B cell (primary cell): ENCODE measurements at regions not wholly inside any gene's neighbourhood (a gene's known extent, or its start where the extent isn't known, plus 50 kb on each side); places are given as distances from the start of the nearest gene placed in this dataset.

Experiments used
- ATAC-seq: fragments of 200-7000 bp; cut with Tn5 transposase; one replicate; pipeline ENCODE4 v1.10.0; 2021; ENCODE audit warnings: low read depth, mild to moderate bottlenecking, moderate number of reproducible peaks, moderate library complexity
- CTCF ChIA-PET: fragments of 350-600 bp; sonication (Branson Sonifier 250); formaldehyde crosslinking; loops from one replicate; lab custom pipeline; 2021; ENCODE audit warnings: antibody characterized with exemption, inconsistent platforms; lab: Charles Lee
- POLR2A ChIA-PET: fragments of 350-600 bp; sonication (Branson Sonifier 250); formaldehyde crosslinking; loops from one replicate; lab custom pipeline; 2021; ENCODE audit warnings: antibody characterized with exemption; lab: Charles Lee
- DNase-seq: peaks from one replicate; pipeline ENCODE4 v3.0.0; 2013
- H2AFZ ChIP-seq: 2 replicates; pipeline ENCODE4 v1.6.1; 2012; ENCODE audit warnings: mild to moderate bottlenecking, low read depth, low read length; ENCODE audit not compliant: insufficient read depth, poor library complexity, severe bottlenecking
- H3K27ac ChIP-seq, 2 donors: 1 replicate in 1 of 2; 2 replicates in 1 of 2; pipeline ENCODE4 v1.5.1; 2012 to 2013; ENCODE audit warnings: low read length in 2 of 2, mild to moderate bottlenecking in 2 of 2, moderate library complexity in 1 of 2
- H3K27me3 ChIP-seq, 4 experiments: fragments of 200-600 bp in 1 of 4; sonication (generic) in 1 of 4; replicated peaks in 1 of 4; 1 replicate in 2 of 4; 2 replicates in 2 of 4; pipeline versions ENCODE4 v1.6.1 to v1.7.0; 2013 to 2016; ENCODE audit warnings: low read length in 3 of 4, mild to moderate bottlenecking in 2 of 4, mixed read lengths in 1 of 4, moderate library complexity in 1 of 4; ENCODE audit not compliant: insufficient read depth in 4 of 4, control insufficient read depth in 3 of 4; ENCODE audit errors: control extremely low read depth in 1 of 4
- H3K36me3 ChIP-seq, 2 experiments: replicated peaks in 1 of 2; 1 replicate in 1 of 2; 2 replicates in 1 of 2; pipeline versions ENCODE4 v1.6.1 to v1.7.1; 2013; ENCODE audit warnings: low read length in 1 of 2; ENCODE audit not compliant: insufficient read depth in 2 of 2, control insufficient read depth in 1 of 2; ENCODE audit errors: control extremely low read depth in 1 of 2, extremely low read depth in 1 of 2
- H3K4me1 ChIP-seq, 2 donors: fragments of 200-600 bp in 1 of 2; sonication (generic) in 1 of 2; 1 replicate in 1 of 2; 2 replicates in 1 of 2; pipeline versions ENCODE4 v1.5.1 to v1.6.1; 2013 to 2017; ENCODE audit warnings: low read length in 2 of 2; ENCODE audit not compliant: control insufficient read depth in 2 of 2, insufficient read depth in 2 of 2
- H3K4me2 ChIP-seq: replicated peaks from 2 replicates; pipeline ENCODE3; 2012; ENCODE audit warnings: mild to moderate bottlenecking, low read depth, low read length; ENCODE audit not compliant: poor library complexity, severe bottlenecking
- H3K4me3 ChIP-seq, 5 experiments: fragments of 200-600 bp in 1 of 5; sonication (generic) in 1 of 5; 1 replicate in 3 of 5; 2 replicates in 2 of 5; pipeline versions ENCODE4 v1.5.1 to v1.7.0; 2011 to 2016; ENCODE audit warnings: low read length in 4 of 5, mild to moderate bottlenecking in 4 of 5, low read depth in 2 of 5, control low read depth in 1 of 5, moderate library complexity in 1 of 5; ENCODE audit not compliant: insufficient read depth in 1 of 5; ENCODE audit errors: control extremely low read depth in 1 of 5, extremely low read depth in 1 of 5
- H3K79me2 ChIP-seq: fragments of 200-600 bp; sonication (generic); one replicate; pipeline ENCODE4 v1.6.0; 2016; ENCODE audit warnings: low read length; ENCODE audit not compliant: control insufficient read depth, insufficient read depth
- H3K9ac ChIP-seq: fragments of 200-600 bp; sonication (generic); 2 replicates; pipeline ENCODE4 v1.6.1; 2017; ENCODE audit warnings: mild to moderate bottlenecking, low read length, moderate library complexity
- H3K9me3 ChIP-seq, 3 donors: one replicate each; pipeline versions ENCODE4 v1.6.1 to v1.7.1; 2013; ENCODE audit warnings: low read length in 2 of 3; ENCODE audit not compliant: control insufficient read depth in 2 of 3, insufficient read depth in 1 of 3; ENCODE audit errors: control extremely low read depth in 1 of 3
- H4K20me1 ChIP-seq: 2 replicates; pipeline ENCODE4 v1.6.0; 2012; ENCODE audit warnings: mild to moderate bottlenecking, low read length; ENCODE audit not compliant: insufficient read depth, control insufficient read depth, poor library complexity, severe bottlenecking
- H3K27ac Mint-ChIP-seq: one replicate; pipeline ENCODE4 v1.8.0; 2021; ENCODE audit warnings: mixed read lengths
- H3K27me3 Mint-ChIP-seq: one replicate; pipeline ENCODE4 v1.8.0; 2021; ENCODE audit warnings: mixed read lengths
- H3K4me1 Mint-ChIP-seq: one replicate; pipeline ENCODE4 v1.8.0; 2021; ENCODE audit warnings: mixed read lengths
- H3K4me3 Mint-ChIP-seq: one replicate; pipeline ENCODE4 v1.8.0; 2021; ENCODE audit warnings: mixed read lengths
- H3K9me3 Mint-ChIP-seq: one replicate; pipeline ENCODE4 v1.8.0; 2022; ENCODE audit warnings: mixed read lengths; ENCODE audit not compliant: insufficient read depth
- EZH2 ChIP-seq: IDR thresholded peaks from 2 replicates; pipeline ENCODE4 v1.6.1; 2012; ENCODE audit warnings: borderline replicate concordance, low read depth, mild to moderate bottlenecking, moderate library complexity, low read length; ENCODE audit not compliant: insufficient read depth, poor library complexity, severe bottlenecking
- WGBS: methylation state at CpG from one replicate; pipeline ENCODE4 v1.1.5; 2013; ENCODE audit warnings: missing lambda C conversion rate; ENCODE audit not compliant: insufficient coverage; 5-methylcytosine and 5-hydroxymethylcytosine counted together
- intact Hi-C: fragments of 100-400 bp; cut with micrococcal nuclease; formaldehyde crosslinking; loops from one replicate; pipeline ENCODE4 v1.10.0; 2022
- TF ChIP-seq, protein P1 (sequence below): fragments of 200-600 bp; IDR thresholded peaks from one replicate; pipeline ENCODE4 v1.8.0; 2022; ENCODE audit warnings: antibody characterized with exemption, mild to moderate bottlenecking

DNA sequence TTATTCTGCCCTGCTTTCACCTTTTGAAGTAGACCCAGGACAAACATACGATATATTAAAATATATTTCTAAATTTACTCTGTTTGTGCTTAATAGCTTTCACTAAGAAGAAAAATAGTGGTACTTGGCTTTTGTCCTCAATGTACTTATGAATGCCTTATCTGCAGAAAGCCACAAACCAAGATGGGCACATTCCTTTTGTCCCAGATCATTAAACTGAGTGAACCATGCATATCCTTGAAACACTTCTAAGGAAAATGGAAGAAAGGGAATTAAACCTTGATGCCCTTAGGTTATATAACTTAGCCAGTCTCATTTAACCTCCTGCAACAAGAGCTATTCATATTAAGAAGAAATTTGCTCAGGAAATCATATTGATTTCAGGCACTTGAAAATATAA is 553.8 kb upstream of the CDH9 start:
- POLR2A ChIA-PET, result no interaction called here
- Histone ChIP-seq H3K4me2 (no peak overlapping the region), H3K27ac (no peak overlapping the region), H3K36me3 (no peaks in the 10 kb centered on the region), H3K4me3 (no peak overlapping the region), H3K9me3 (peaks cover 0 to 9% (median 0%) of the 10 kb centered on the region in 3 donors), H3K79me2 (no peaks in the 10 kb centered on the region), H2AFZ (no peak overlapping the region), H3K27me3 (no peaks in the 10 kb centered on the region), H3K4me1 (no peaks in the 10 kb centered on the region), H3K9ac (no peak overlapping the region), H4K20me1 (no peaks in the 10 kb centered on the region)
- H3K27ac Mint-ChIP-seq, result no peak overlapping the region
- peaks cover 2% of the 10 kb centered on the region for H3K9me3 Mint-ChIP-seq
- WGBS, result no CpG with 5 or more reads among the region's 1 CpG
- H3K27me3 Mint-ChIP-seq, result no peaks in the 10 kb centered on the region
- DNase-seq (no peak), ATAC-seq (no peak)
- no peak for TF ChIP-seq EZH2
- TF ChIP-seq, protein P1, sequence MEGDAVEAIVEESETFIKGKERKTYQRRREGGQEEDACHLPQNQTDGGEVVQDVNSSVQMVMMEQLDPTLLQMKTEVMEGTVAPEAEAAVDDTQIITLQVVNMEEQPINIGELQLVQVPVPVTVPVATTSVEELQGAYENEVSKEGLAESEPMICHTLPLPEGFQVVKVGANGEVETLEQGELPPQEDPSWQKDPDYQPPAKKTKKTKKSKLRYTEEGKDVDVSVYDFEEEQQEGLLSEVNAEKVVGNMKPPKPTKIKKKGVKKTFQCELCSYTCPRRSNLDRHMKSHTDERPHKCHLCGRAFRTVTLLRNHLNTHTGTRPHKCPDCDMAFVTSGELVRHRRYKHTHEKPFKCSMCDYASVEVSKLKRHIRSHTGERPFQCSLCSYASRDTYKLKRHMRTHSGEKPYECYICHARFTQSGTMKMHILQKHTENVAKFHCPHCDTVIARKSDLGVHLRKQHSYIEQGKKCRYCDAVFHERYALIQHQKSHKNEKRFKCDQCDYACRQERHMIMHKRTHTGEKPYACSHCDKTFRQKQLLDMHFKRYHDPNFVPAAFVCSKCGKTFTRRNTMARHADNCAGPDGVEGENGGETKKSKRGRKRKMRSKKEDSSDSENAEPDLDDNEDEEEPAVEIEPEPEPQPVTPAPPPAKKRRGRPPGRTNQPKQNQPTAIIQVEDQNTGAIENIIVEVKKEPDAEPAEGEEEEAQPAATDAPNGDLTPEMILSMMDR, result no peak
- no peak overlapping the region for H3K4me3 Mint-ChIP-seq
- no peaks in the 10 kb centered on the region for H3K4me1 Mint-ChIP-seq
- CTCF ChIA-PET, result no interaction called here
- intact Hi-C loops, result no loop called here

DNA sequence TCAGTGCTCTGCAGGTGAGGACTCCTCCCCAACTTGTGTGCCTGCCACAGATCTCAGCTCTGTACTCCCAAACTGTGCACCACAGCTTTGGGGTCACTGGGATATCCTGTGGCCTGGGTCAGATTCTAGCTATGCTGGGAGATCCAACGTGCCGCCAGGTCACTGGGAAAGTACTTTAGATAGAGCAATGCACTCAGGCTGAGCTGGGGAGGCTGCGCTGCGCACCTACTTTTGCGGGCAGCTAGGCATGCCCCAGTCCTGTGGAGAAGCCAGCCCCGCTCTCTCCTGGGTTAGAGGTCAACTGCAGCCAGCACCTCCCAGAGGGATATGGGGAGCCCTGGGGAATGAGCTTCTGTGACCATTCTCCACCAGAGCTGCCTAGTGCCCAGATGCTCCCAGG is 552.1 kb upstream of the CDH9 start:
- no peaks in the 10 kb centered on the region for H4K20me1 ChIP-seq
- H3K79me2 ChIP-seq, result no peaks in the 10 kb centered on the region
- Mint-ChIP-seq H3K4me1 (no peaks in the 10 kb centered on the region), H3K27ac (no peak overlapping the region), H3K4me3 (no peak overlapping the region), H3K9me3 (no peaks in the 10 kb centered on the region), H3K27me3 (no peaks in the 10 kb centered on the region)
- TF ChIP-seq, protein P1, result no peak
- TF ChIP-seq EZH2, result no peak
- 98% methylated on average over 6 of the region's 6 CpGs for WGBS
- no peaks in the 10 kb centered on the region for H3K36me3 ChIP-seq
- H3K27ac ChIP-seq, result no peak overlapping the region
- no peaks in the 10 kb centered on the region for H3K27me3 ChIP-seq
- ATAC-seq, result no peak
- CTCF ChIA-PET, result interaction anchor here (1.0 kb wide), 1 partner anchor 11 kb away, joined by 3 read pairs; no protein-coding TSS in a partner anchor
- H3K9ac ChIP-seq, result no peak overlapping the region
- H3K4me3 ChIP-seq, result no peak overlapping the region
- DNase-seq, result no peak
- H3K4me1 ChIP-seq, result no peaks in the 10 kb centered on the region
- intact Hi-C loops, result no loop called here
- H3K4me2 ChIP-seq, result no peak overlapping the region
- H2AFZ ChIP-seq, result no peak overlapping the region
- POLR2A ChIA-PET, result no interaction called here
- H3K9me3 ChIP-seq, result peaks cover 0 to 9% (median 0%) of the 10 kb centered on the region in 3 donors
